HepG2 (cell line): ENCODE measurements at regions not wholly inside any gene's neighbourhood (a gene's known extent, or its start where the extent isn't known, plus 50 kb on each side); places are given as distances from the start of the nearest gene placed in this dataset.

ENCODE experiments used
- ATAC-seq: fragments of 200-7000 bp; cut with Tn5 transposase; 3 replicates; pipeline ENCODE4 v1.9.1; 2020; ENCODE audit warnings: mild to moderate bottlenecking, moderate library complexity
- BruUV-seq: library from RNA; stranded (reverse); fragments of 400-500 nt; replicated peaks from 2 replicates; lab custom pipeline; 2021; lab: Mats Ljungman, UMichigan
- CTCF ChIA-PET: fragments of 300-600 bp; formaldehyde crosslinking; extraction: SDS; loops from one replicate; lab custom pipeline; 2021; ENCODE audit warnings: low total read pairs, inconsistent platforms, low intra/inter-chr PET ratio; lab: Yijun Ruan, JAX
- POLR2A ChIA-PET: fragments of 350-600 bp; sonication (Branson Sonifier 250); formaldehyde crosslinking; loops from one replicate; lab custom pipeline; 2020; ENCODE audit warnings: antibody characterized with exemption, inconsistent platforms; lab: Yijun Ruan, JAX
- DNase-seq: peaks from one replicate; pipeline ENCODE4 v3.0.0-alpha.2; 2015; ENCODE audit warnings: low spot score
- FAIRE-seq: peaks from 3 replicates; lab custom pipeline; 2011; peaks lifted over from hg19 to GRCh38; lab: Jason Lieb, UNC
- H2AFZ ChIP-seq: one replicate; pipeline ENCODE4 v1.6.1; 2011; ENCODE audit warnings: low read length, inconsistent platforms
- H3K27ac ChIP-seq: fragments of 300-600 bp; 3 replicates; pipeline ENCODE4 v1.8.0; 2011; ENCODE audit warnings: mixed run types, mild to moderate bottlenecking, mixed read lengths, low read length, inconsistent platforms; ENCODE audit not compliant: insufficient read depth; ENCODE audit errors: extremely low read length
- H3K27me3 ChIP-seq, 2 experiments: fragments of 200-600 bp in 1 of 2; 2 replicates in 1 of 2; 3 replicates in 1 of 2; pipeline versions ENCODE4 v1.6.0 to v1.8.0; 2011; ENCODE audit warnings: low read length in 2 of 2, mild to moderate bottlenecking in 2 of 2, moderate library complexity in 2 of 2, inconsistent platforms in 1 of 2; ENCODE audit not compliant: insufficient read depth in 2 of 2, control insufficient read depth in 1 of 2
- H3K36me3 ChIP-seq, 2 experiments: fragments of 200-600 bp in 1 of 2; replicated peaks in 1 of 2; 2 replicates in 1 of 2; 3 replicates in 1 of 2; pipeline versions ENCODE4 v1.5.1 to v1.8.0; 2011; ENCODE audit warnings: low read length in 2 of 2, inconsistent platforms in 1 of 2; ENCODE audit not compliant: insufficient read depth in 2 of 2, control insufficient read depth in 1 of 2
- H3K4me1 ChIP-seq: 2 replicates; pipeline ENCODE4 v1.5.1; 2012; ENCODE audit warnings: low read length, inconsistent platforms; ENCODE audit not compliant: insufficient read depth
- H3K4me2 ChIP-seq: 2 replicates; pipeline ENCODE4 v1.6.0; 2011; ENCODE audit warnings: low read depth, low read length, inconsistent platforms
- H3K4me3 ChIP-seq, 3 experiments: fragments of 200-600 bp in 1 of 3; sonication (generic), shearing (Covaris generic) in 1 of 3; replicated peaks in 1 of 3; 2 replicates each; pipeline ENCODE4 v1.5.1; 2011 to 2016; ENCODE audit warnings: low read length in 3 of 3, inconsistent platforms in 2 of 3, low read depth in 2 of 3, mild to moderate bottlenecking in 2 of 3, control low read depth in 1 of 3, mixed read lengths in 1 of 3; ENCODE audit not compliant: insufficient read depth in 1 of 3
- H3K79me2 ChIP-seq: one replicate; pipeline ENCODE4 v1.6.1; 2011; ENCODE audit warnings: low read length, inconsistent platforms; ENCODE audit not compliant: insufficient read depth
- H3K9ac ChIP-seq: 2 replicates; pipeline ENCODE4 v1.6.0; 2011; ENCODE audit warnings: mild to moderate bottlenecking, low read depth, low read length, inconsistent platforms; ENCODE audit not compliant: insufficient read depth
- H3K9me3 ChIP-seq: 2 replicates; pipeline ENCODE4 v1.5.1; 2012; ENCODE audit warnings: mild to moderate bottlenecking, low read length
- H4K20me1 ChIP-seq: 2 replicates; pipeline ENCODE4 v1.6.0; 2011; ENCODE audit warnings: inconsistent platforms, mild to moderate bottlenecking, low read length, moderate library complexity; ENCODE audit not compliant: insufficient read depth
- KDM4B ChIP-seq: sonication (generic); formaldehyde crosslinking; IDR thresholded peaks from 2 replicates; pipeline ENCODE4 v1.4.0; 2020; ENCODE audit warnings: missing genetic modification reagents
- MYNN ChIP-seq: sonication (generic); formaldehyde crosslinking; IDR thresholded peaks from 2 replicates; pipeline ENCODE4 v1.4.0; 2020; ENCODE audit warnings: mild to moderate bottlenecking, low read depth, missing genetic modification reagents
- RCOR2 ChIP-seq: IDR thresholded peaks from 2 replicates; pipeline ENCODE4 v1.6.1; 2016; ENCODE audit warnings: missing biosample characterization, missing genetic modification reagents
- RNF2 ChIP-seq: fragments of 450-650 bp; conservative IDR thresholded peaks from 2 replicates; pipeline ENCODE4 v1.6.1; 2016; ENCODE audit warnings: low read depth
- U2AF1 ChIP-seq: fragments of 200-400 bp; formaldehyde crosslinking; optimal IDR thresholded peaks from 2 replicates; pipeline ENCODE3; 2017; ENCODE audit warnings: mild to moderate bottlenecking, low read depth, low read length
- ZFP90 ChIP-seq: sonication (generic); formaldehyde crosslinking; IDR thresholded peaks from 2 replicates; pipeline ENCODE4 v1.8.0; 2022; ENCODE audit warnings: missing genetic modification reagents, mild to moderate bottlenecking, inconsistent platforms, borderline replicate concordance
- ZNF530 ChIP-seq: sonication (generic); formaldehyde crosslinking; IDR thresholded peaks from 2 replicates; pipeline ENCODE4 v1.5.0; 2020; ENCODE audit warnings: low read depth, mild to moderate bottlenecking, missing genetic modification reagents
- ZNF557 ChIP-seq: sonication (generic); formaldehyde crosslinking; IDR thresholded peaks from 2 replicates; pipeline ENCODE4 v1.4.0; 2020; ENCODE audit warnings: missing genetic modification reagents
- ZNF567 ChIP-seq: sonication (generic); formaldehyde crosslinking; IDR thresholded peaks from 2 replicates; pipeline ENCODE4 v1.8.1; 2023; ENCODE audit warnings: mild to moderate bottlenecking, missing genetic modification reagents, borderline replicate concordance
- WGBS: methylation state at CpG from one replicate; pipeline ENCODE4 v1.1.6; 2017; ENCODE audit warnings: low lambda C conversion rate; 5-methylcytosine and 5-hydroxymethylcytosine counted together
- in situ Hi-C: cut with HindIII; loops from 2 replicates; pipeline ENCODE4 v1.10.0; 2017; ENCODE audit warnings: low pct_unique_long_range_greater_than_20kb; ENCODE audit not compliant: extremely low pct_ligation_motif_present
- intact Hi-C: fragments of 100-400 bp; cut with micrococcal nuclease; formaldehyde crosslinking; loops from one replicate; pipeline ENCODE4 v1.10.0; 2022; ENCODE audit not compliant: unreplicated experiment
- TF ChIP-seq, protein P1 (sequence below): sonication (generic); formaldehyde crosslinking; IDR thresholded peaks from 2 replicates; pipeline ENCODE4 v1.8.1; 2022; ENCODE audit warnings: mild to moderate bottlenecking, missing genetic modification reagents

DNA sequence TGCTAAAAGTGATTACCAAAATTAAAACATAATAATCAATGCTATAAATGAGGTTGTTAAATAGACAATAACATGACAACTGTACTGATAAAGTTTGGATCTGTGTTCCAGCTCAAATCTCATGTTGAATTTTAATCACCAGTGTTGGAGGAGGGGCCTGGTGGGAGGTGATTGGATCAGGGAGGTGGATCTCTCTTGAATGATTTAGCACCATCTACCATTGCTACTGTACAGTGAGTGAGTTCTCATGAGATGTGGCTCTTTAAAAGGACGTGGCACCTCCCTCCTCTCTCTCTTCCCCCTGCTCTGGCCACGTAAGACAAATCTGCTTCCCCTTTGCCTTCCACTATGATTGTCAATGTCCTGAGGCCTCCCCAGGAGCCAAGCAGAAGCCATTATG is 77.5 kb downstream of the HTR5A start:
- Histone ChIP-seq H3K4me1 (no peaks in the 10 kb centered on the region), H3K36me3 (no peaks in the 10 kb centered on the region), H3K9me3 (no peaks in the 10 kb centered on the region), H3K27me3 (peaks cover 0 to 23% of the 10 kb centered on the region in 2 experiments; a peak in 3 of 5 replicates), H3K4me2 (no peak overlapping the region), H3K27ac (no peak overlapping the region), H3K9ac (no peak overlapping the region), H4K20me1 (no peaks in the 10 kb centered on the region), H2AFZ (no peak overlapping the region), H3K79me2 (no peaks in the 10 kb centered on the region), H3K4me3 (no peak overlapping the region)
- intact Hi-C loops (no loop called here), in situ Hi-C loops (no loop called here)
- no TSS peak for BruUV-seq
- no peak for ATAC-seq
- CTCF ChIA-PET: no interaction called here
- DNase-seq: no peak
- POLR2A ChIA-PET: no interaction called here
- WGBS: 0% methylated on average over 2 of the region's 2 CpGs
- FAIRE-seq: no peak
- TF ChIP-seq ZNF557 (CRISPR knock-in tag) (no peak), ZNF530 (CRISPR knock-in tag) (no peak), MYNN (CRISPR knock-in tag) (no peak), RCOR2 (CRISPR knock-in tag) (no peak), ZFP90 (no peak), KDM4B (CRISPR knock-in tag) (no peak), RNF2 (no peak), ZNF567 (CRISPR knock-in tag) (no peak), U2AF1 (no peak)
- TF ChIP-seq, protein P1, sequence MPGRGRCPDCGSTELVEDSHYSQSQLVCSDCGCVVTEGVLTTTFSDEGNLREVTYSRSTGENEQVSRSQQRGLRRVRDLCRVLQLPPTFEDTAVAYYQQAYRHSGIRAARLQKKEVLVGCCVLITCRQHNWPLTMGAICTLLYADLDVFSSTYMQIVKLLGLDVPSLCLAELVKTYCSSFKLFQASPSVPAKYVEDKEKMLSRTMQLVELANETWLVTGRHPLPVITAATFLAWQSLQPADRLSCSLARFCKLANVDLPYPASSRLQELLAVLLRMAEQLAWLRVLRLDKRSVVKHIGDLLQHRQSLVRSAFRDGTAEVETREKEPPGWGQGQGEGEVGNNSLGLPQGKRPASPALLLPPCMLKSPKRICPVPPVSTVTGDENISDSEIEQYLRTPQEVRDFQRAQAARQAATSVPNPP (CRISPR knock-in tag): no peak
- TF ChIP-seq, all 625 proteins: peak for 0
